HCT116 (cell line): ENCODE measurements at regions not wholly inside any gene's neighbourhood (a gene's known extent, or its start where the extent isn't known, plus 50 kb on each side); places are given as distances from the start of the nearest gene placed in this dataset.

Experiments used
- ATAC-seq: fragments of 200-7000 bp; cut with Tn5 transposase; 2 replicates; pipeline ENCODE4 v1.9.1; 2020; ENCODE audit warnings: mild to moderate bottlenecking, moderate library complexity
- BruUV-seq: library from RNA; stranded (reverse); fragments of 400-500 nt; replicated peaks from 2 replicates; lab custom pipeline; 2021; lab: Mats Ljungman, UMichigan
- CTCF ChIA-PET: fragments of 300-600 bp; sonication (Branson Sonifier 250); formaldehyde crosslinking; loops from one replicate; lab custom pipeline; 2021; ENCODE audit warnings: antibody characterized with exemption; lab: Charles Lee
- POLR2A ChIA-PET: fragments of 300-600, 350-600 bp; sonication (Branson Sonifier 250); formaldehyde crosslinking; loops from one replicate; lab custom pipeline; 2021; ENCODE audit warnings: antibody characterized with exemption; lab: Charles Lee
- RAD21 ChIA-PET, 2 experiments: fragments of 300-600 bp; sonication (Branson Sonifier 250); formaldehyde crosslinking; loops; one replicate each; lab custom pipeline; 2023; ENCODE audit warnings: low total read pairs in 2 of 2; ENCODE audit not compliant: uncharacterized antibody in 2 of 2, unreplicated experiment in 2 of 2, low non-redundant PET in 1 of 2; lab: Charles Lee
- DNase-seq: peaks from one replicate; pipeline ENCODE4 v3.0.0-alpha.2; 2010; ENCODE audit warnings: low read depth, low spot score
- H2AFZ ChIP-seq: fragments of 200-600 bp; shearing (Covaris generic), sonication (generic); 2 replicates; pipeline ENCODE4 v1.6.1; 2017; ENCODE audit warnings: low read depth, mixed run types, mixed read lengths, antibody characterized with exemption, low read length; ENCODE audit not compliant: poor library complexity, severe bottlenecking
- H3K27ac ChIP-seq: 2 replicates; pipeline ENCODE4 v1.5.1; 2012; ENCODE audit warnings: low read depth, low read length
- H3K27me3 ChIP-seq: fragments of 200-600 bp; sonication (generic); 2 replicates; pipeline ENCODE4 v1.6.1; 2016; ENCODE audit warnings: mixed run types, low read length, mixed read lengths; ENCODE audit not compliant: insufficient read depth
- H3K36me3 ChIP-seq, 2 experiments: fragments of 200-500 bp in 1 of 2; fragments of 200-600 bp in 1 of 2; sonication (Bioruptor generic) in 1 of 2; sonication (generic) in 1 of 2; 2 replicates each; pipeline versions ENCODE4 v1.5.1 to v1.6.1; 2014 to 2016; ENCODE audit warnings: low read length in 2 of 2, inconsistent platforms in 1 of 2, mixed read lengths in 1 of 2, mixed run types in 1 of 2; ENCODE audit not compliant: insufficient read depth in 2 of 2, control insufficient read depth in 1 of 2
- H3K4me1 ChIP-seq, 2 experiments: fragments of 200-600 bp in 1 of 2; sonication (generic) in 1 of 2; 2 replicates each; pipeline versions ENCODE4 v1.5.1 to v1.6.1; 2012 to 2017; ENCODE audit warnings: low read length in 2 of 2, inconsistent platforms in 1 of 2, mild to moderate bottlenecking in 1 of 2, mixed read lengths in 1 of 2, mixed run types in 1 of 2, moderate library complexity in 1 of 2; ENCODE audit not compliant: insufficient read depth in 2 of 2, control insufficient read depth in 1 of 2
- H3K4me2 ChIP-seq: fragments of 200-600 bp; sonication (generic); 2 replicates; pipeline ENCODE4 v1.6.1; 2017; ENCODE audit warnings: mixed run types, low read length, mixed read lengths
- H3K4me3 ChIP-seq, 2 experiments: fragments of 200-600 bp in 1 of 2; sonication (generic) in 1 of 2; replicated peaks in 1 of 2; 2 replicates each; pipeline ENCODE4 v1.5.1; 2011 to 2016; ENCODE audit warnings: low read length in 2 of 2, control low read depth in 1 of 2, low read depth in 1 of 2, mild to moderate bottlenecking in 1 of 2, mixed read lengths in 1 of 2, mixed run types in 1 of 2
- H3K79me2 ChIP-seq: fragments of 200-600 bp; sonication (generic); 2 replicates; pipeline ENCODE4 v1.6.1; 2017; ENCODE audit warnings: mild to moderate bottlenecking, mixed run types, low read length, moderate library complexity, mixed read lengths; ENCODE audit not compliant: insufficient read depth
- H3K9ac ChIP-seq: fragments of 200-600 bp; sonication (generic); 2 replicates; pipeline ENCODE4 v1.6.1; 2016; ENCODE audit warnings: low read length, mixed read lengths
- H3K9me2 ChIP-seq: fragments of 200-600 bp; sonication (generic), shearing (Covaris generic); 2 replicates; pipeline ENCODE4 v1.6.1; 2017; ENCODE audit warnings: mixed run types, mild to moderate bottlenecking, moderate library complexity; ENCODE audit not compliant: insufficient read depth
- H3K9me3 ChIP-seq, 2 experiments: fragments of 200-500 bp in 1 of 2; fragments of 200-600 bp in 1 of 2; sonication (Bioruptor generic) in 1 of 2; sonication (generic) in 1 of 2; 2 replicates each; pipeline ENCODE4 v1.6.1; 2014 to 2017; ENCODE audit warnings: low read length in 2 of 2, mixed read lengths in 2 of 2, inconsistent platforms in 1 of 2, low read depth in 1 of 2, mild to moderate bottlenecking in 1 of 2, mixed run types in 1 of 2, moderate library complexity in 1 of 2; ENCODE audit not compliant: control insufficient read depth in 1 of 2, insufficient read depth in 1 of 2
- H4K20me1 ChIP-seq: fragments of 200-600 bp; sonication (generic), shearing (Covaris generic); 2 replicates; pipeline ENCODE4 v1.6.1; 2017; ENCODE audit warnings: mixed run types, mild to moderate bottlenecking, moderate library complexity; ENCODE audit not compliant: insufficient read depth
- CEBPB ChIP-seq: IDR thresholded peaks from 2 replicates; pipeline ENCODE4 v1.6.1; 2012; ENCODE audit warnings: low read depth
- ELF1 ChIP-seq: IDR thresholded peaks from 2 replicates; pipeline ENCODE4 v1.6.1; 2012; ENCODE audit warnings: low read depth, borderline replicate concordance
- EZH2 ChIP-seq: fragments of 200-600 bp; sonication (generic); IDR thresholded peaks from 2 replicates; pipeline ENCODE4 v1.6.1; 2017; ENCODE audit warnings: antibody characterized with exemption, mixed run types
- EZH2phosphoT487 ChIP-seq: fragments of 200-600 bp; IDR thresholded peaks from 2 replicates; pipeline ENCODE4 v1.6.1; 2018; ENCODE audit warnings: antibody characterized with exemption, borderline replicate concordance
- FOSL1 ChIP-seq: IDR thresholded peaks from 2 replicates; pipeline ENCODE4 v1.6.1; 2012; ENCODE audit warnings: low read depth
- POLR2AphosphoS5 ChIP-seq: IDR thresholded peaks from 2 replicates; pipeline ENCODE4 v1.6.1; 2011; ENCODE audit warnings: mild to moderate bottlenecking, low read depth, low read length, moderate library complexity
- RAD21 ChIP-seq: IDR thresholded peaks from 2 replicates; pipeline ENCODE4 v1.6.1; 2012; ENCODE audit warnings: low read depth, mild to moderate bottlenecking
- SIN3A ChIP-seq: IDR thresholded peaks from 2 replicates; pipeline ENCODE4 v1.6.1; 2012; ENCODE audit warnings: low read depth
- SP1 ChIP-seq: IDR thresholded peaks from 2 replicates; pipeline ENCODE4 v1.6.1; 2012; ENCODE audit warnings: low read depth
- YY1 ChIP-seq: IDR thresholded peaks from 2 replicates; pipeline ENCODE4 v1.6.1; 2011; ENCODE audit warnings: low read length, low read depth, moderate library complexity, mild to moderate bottlenecking; ENCODE audit not compliant: insufficient replicate concordance; ENCODE audit errors: extremely low read depth
- ZNF274 ChIP-seq: fragments of 200-500 bp; sonication (Bioruptor generic); IDR thresholded peaks from 2 replicates; pipeline ENCODE4 v1.6.1; 2014; ENCODE audit warnings: mild to moderate bottlenecking, low read depth, low read length, inconsistent platforms
- intact Hi-C: fragments of 100-400 bp; cut with micrococcal nuclease; formaldehyde crosslinking; loops from 2 replicates; pipeline ENCODE4 v1.10.0; 2022
- TF ChIP-seq, protein P1 (sequence below): IDR thresholded peaks from 2 replicates; pipeline ENCODE4 v1.6.1; 2012
- TF ChIP-seq, protein P2 (sequence below): IDR thresholded peaks from 2 replicates; pipeline ENCODE4 v1.6.1; 2012

DNA sequence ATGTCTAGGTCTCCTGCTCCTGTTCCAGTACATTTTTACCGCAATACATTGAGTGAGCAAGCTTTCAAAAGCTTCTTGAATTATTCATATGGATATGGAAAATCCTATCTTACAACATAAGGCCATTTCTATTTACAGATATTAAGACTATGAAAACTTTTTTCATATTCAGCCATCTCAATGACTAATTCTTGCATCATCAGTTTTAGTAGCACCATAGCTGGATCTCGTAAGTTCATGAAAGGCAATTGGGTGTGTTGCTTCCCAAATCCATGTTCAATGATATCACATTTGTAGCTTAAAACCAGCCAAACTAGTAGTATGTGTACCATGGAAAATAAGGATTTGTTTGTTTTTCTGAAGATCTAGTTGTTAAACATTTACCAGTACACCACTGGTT lies 118.3 kb upstream of the GABRA2 start (continued):
- TF ChIP-seq ELF1, result no peak
- TF ChIP-seq EZH2, result no peak
- TF ChIP-seq, protein P1, sequence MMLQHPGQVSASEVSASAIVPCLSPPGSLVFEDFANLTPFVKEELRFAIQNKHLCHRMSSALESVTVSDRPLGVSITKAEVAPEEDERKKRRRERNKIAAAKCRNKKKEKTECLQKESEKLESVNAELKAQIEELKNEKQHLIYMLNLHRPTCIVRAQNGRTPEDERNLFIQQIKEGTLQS, result no peak
- no peak for TF ChIP-seq EZH2phosphoT487
- TF ChIP-seq, protein P2, sequence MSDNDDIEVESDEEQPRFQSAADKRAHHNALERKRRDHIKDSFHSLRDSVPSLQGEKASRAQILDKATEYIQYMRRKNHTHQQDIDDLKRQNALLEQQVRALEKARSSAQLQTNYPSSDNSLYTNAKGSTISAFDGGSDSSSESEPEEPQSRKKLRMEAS, result no peak
- TF ChIP-seq RAD21, result no peak
- TF ChIP-seq CEBPB, result no peak
- no peak for TF ChIP-seq FOSL1
- TF ChIP-seq POLR2AphosphoS5, result no peak

- Histone ChIP-seq H2AFZ (no peak overlapping the region), H3K4me1 (no peaks in the 10 kb centered on the region), H3K27me3 (no peaks in the 10 kb centered on the region), H3K27ac (no peak overlapping the region), H3K9me3 (peaks cover 0 to 13% of the 10 kb centered on the region in 2 experiments; a peak in 2 of 4 replicates), H3K79me2 (no peaks in the 10 kb centered on the region), H4K20me1 (no peaks in the 10 kb centered on the region), H3K9ac (no peak overlapping the region), H3K4me2 (no peak overlapping the region), H3K36me3 (no peaks in the 10 kb centered on the region), H3K4me3 (no peak overlapping the region), H3K9me2 (no peaks in the 10 kb centered on the region)
- no peak for TF ChIP-seq ELF1
- TF ChIP-seq SIN3A, result no peak
- no peak for TF ChIP-seq POLR2AphosphoS5
- TF ChIP-seq YY1, result no peak
- TF ChIP-seq SP1, result no peak
- TF ChIP-seq EZH2phosphoT487, result no peak
- no peak for TF ChIP-seq ZNF274
- POLR2A ChIA-PET, result no interaction called here
- CTCF ChIA-PET, result no interaction called here
- intact Hi-C loops, result no loop called here
- no TSS peak for BruUV-seq
- DNase-seq (no peak), ATAC-seq (no peak)
- RAD21 ChIA-PET, result no interaction called here
These were observed 116.9 kb upstream of the GABRA2 start for GRCh38 chr4:46506876-46507275.
